ENCODE measurements at regions not wholly inside any gene's neighbourhood (a gene's known extent, or its start where the extent isn't known, plus 50 kb on each side); places are given as distances from the start of the nearest gene placed in this dataset.
A peak's percentile ranks its signal among the peaks of the same experiment; 100 is the strongest.

GRCh38 chr4:38322714-38323113 lies 341.3 kb upstream of the KLF3 start:
- H3K9me2 ChIP-seq (ENCODE audit: insufficient read depth) = no peaks in the 10 kb centered on the region
- intact Hi-C loops (cut with micrococcal nuclease) = no loop called here
- no peak for ATAC-seq
- peaks cover 17 to 38% of the 10 kb centered on the region in 2 experiments for H3K4me1 ChIP-seq (ENCODE audit: control insufficient read depth in 1 of 2, insufficient read depth in 2 of 2, low read length in 2 of 2)
- H3K9me3 ChIP-seq (ENCODE audit: control insufficient read depth in 1 of 2, insufficient read depth in 1 of 2, low read depth in 1 of 2, low read length in 2 of 2) = no peaks in the 10 kb centered on the region
- no peaks in the 10 kb centered on the region for H4K20me1 ChIP-seq (ENCODE audit: insufficient read depth)
- no peaks in the 10 kb centered on the region for H3K27me3 ChIP-seq (ENCODE audit: insufficient read depth, low read length)
- ChIA-PET POLR2A (interaction anchor here (0.6 to 1.8 kb wide), 8 partner anchors 8 to 353 kb away, joined by 3 to 14 read pairs (median 4); no protein-coding TSS in a partner anchor), RAD21 (ENCODE audit: low non-redundant PET in 1 of 2, low total read pairs in 2 of 2, uncharacterized antibody in 2 of 2, unreplicated experiment in 2 of 2) (interaction anchor here (1.0 to 1.7 kb wide), 2 partner anchors 143 kb away, joined by 4 read pairs; no protein-coding TSS in a partner anchor), CTCF (interaction anchor here (1.1 kb wide), 1 partner anchor 143 kb away, joined by 4 read pairs; no protein-coding TSS in a partner anchor)
- H2AFZ ChIP-seq (ENCODE audit: low read depth, low read length, poor library complexity, severe bottlenecking) = no peak overlapping the region
- 0 out of 2 replicates have a peak, but pooled peaks have one; percentile 14 for TF ChIP-seq FOSL1 (IDR thresholded peaks at IDR 0.05; ENCODE audit: low read depth)
- no peak for TF ChIP-seq POLR2AphosphoS5 (IDR thresholded peaks at IDR 0.05; ENCODE audit: low read depth, low read length)
- TF ChIP-seq ZNF274 (IDR thresholded peaks at IDR 0.05; ENCODE audit: low read depth, low read length) = no peak
- no peak overlapping the region for H3K27ac ChIP-seq (ENCODE audit: low read depth, low read length)
- BruUV-seq (replicated peaks) = no TSS peak
- no peak overlapping the region for H3K9ac ChIP-seq (ENCODE audit: low read length)
- no peak overlapping the region for H3K4me3 ChIP-seq (replicated peaks in 1 of 2; ENCODE audit: low read depth in 1 of 2, low read length in 2 of 2)
- DNase-seq (ENCODE audit: low read depth, low spot score) = no peak
- H3K79me2 ChIP-seq (ENCODE audit: insufficient read depth, low read length) = no peaks in the 10 kb centered on the region
- no peaks in the 10 kb centered on the region for H3K36me3 ChIP-seq (ENCODE audit: control insufficient read depth in 1 of 2, insufficient read depth in 2 of 2, low read length in 2 of 2)
- H3K4me2 ChIP-seq (ENCODE audit: low read length) = peak overlapping the region; percentile 25; the same call in 1 of the 2 replicates

GRCh38 chr4:38323141-38323641 lies 340.8 kb upstream of the KLF3 start:
- CTCF ChIA-PET = interaction anchor here (1.1 to 1.3 kb wide), 2 partner anchors 143 to 352 kb away, joined by 4 to 5 read pairs; no protein-coding TSS in a partner anchor
- ATAC-seq = no peak

More at GRCh38 chr4:38323141-38323641, 340.8 kb upstream of the KLF3 start:
- peaks cover 14 to 40% of the 10 kb centered on the region in 2 experiments for H3K4me1 ChIP-seq (ENCODE audit: control insufficient read depth in 1 of 2, insufficient read depth in 2 of 2, low read length in 2 of 2)
- POLR2A ChIA-PET = interaction anchor here (0.7 to 1.8 kb wide), 7 partner anchors 8 to 352 kb away, joined by 3 to 14 read pairs (median 5); no protein-coding TSS in a partner anchor
- H3K27ac ChIP-seq (ENCODE audit: low read depth, low read length) = no peak overlapping the region
- H3K4me3 ChIP-seq (replicated peaks in 1 of 2; ENCODE audit: low read depth in 1 of 2, low read length in 2 of 2) = no peak overlapping the region
- H4K20me1 ChIP-seq (ENCODE audit: insufficient read depth) = no peaks in the 10 kb centered on the region
- BruUV-seq (replicated peaks) = TSS peak; percentile 91
- no peaks in the 10 kb centered on the region for H3K79me2 ChIP-seq (ENCODE audit: insufficient read depth, low read length)
- no peak for DNase-seq (ENCODE audit: low read depth, low spot score)
- H3K9me2 ChIP-seq (ENCODE audit: insufficient read depth) = no peaks in the 10 kb centered on the region
- no peak overlapping the region for H3K9ac ChIP-seq (ENCODE audit: low read length)
- no peak overlapping the region for H2AFZ ChIP-seq (ENCODE audit: low read depth, low read length, poor library complexity, severe bottlenecking)
- no peaks in the 10 kb centered on the region for H3K27me3 ChIP-seq (ENCODE audit: insufficient read depth, low read length)
- H3K36me3 ChIP-seq (ENCODE audit: control insufficient read depth in 1 of 2, insufficient read depth in 2 of 2, low read length in 2 of 2) = no peaks in the 10 kb centered on the region
- RAD21 ChIA-PET (ENCODE audit: low non-redundant PET in 1 of 2, low total read pairs in 2 of 2, uncharacterized antibody in 2 of 2, unreplicated experiment in 2 of 2) = interaction anchor here (1.0 to 1.7 kb wide), 2 partner anchors 143 kb away, joined by 4 read pairs; no protein-coding TSS in a partner anchor
- TF ChIP-seq POLR2A (IDR thresholded peaks at IDR 0.05; ENCODE audit: borderline replicate concordance, extremely low read depth, insufficient read depth, insufficient read length) (peak; percentile 80), POLR2AphosphoS5 (IDR thresholded peaks at IDR 0.05; ENCODE audit: low read depth, low read length) (peak; percentile 73), SIN3A (IDR thresholded peaks at IDR 0.05; ENCODE audit: low read depth) (0 out of 2 replicates have a peak, but pooled peaks have one; percentile 53), JUND (IDR thresholded peaks at IDR 0.05) (no peak)
- peak overlapping the region; percentile 25; the same call in 1 of the 2 replicates for H3K4me2 ChIP-seq (ENCODE audit: low read length)
- H3K9me3 ChIP-seq (ENCODE audit: control insufficient read depth in 1 of 2, insufficient read depth in 1 of 2, low read depth in 1 of 2, low read length in 2 of 2) = no peaks in the 10 kb centered on the region
- intact Hi-C loops (cut with micrococcal nuclease) = no loop called here
